DND-41 (cell line): ENCODE measurements at regions not wholly inside any gene's neighbourhood (a gene's known extent, or its start where the extent isn't known, plus 50 kb on each side); places are given as distances from the start of the nearest gene placed in this dataset.

Experiments used
- ATAC-seq: fragments of 200-7000 bp; cut with Tn5 transposase; 3 replicates; pipeline ENCODE4 v1.9.1; 2021; ENCODE audit warnings: low read depth; ENCODE audit not compliant: insufficient read depth
- DNase-seq: peaks from one replicate; pipeline ENCODE4 v3.0.0-alpha.2; 2020
- H2AFZ ChIP-seq: 2 replicates; pipeline ENCODE4 v1.6.0; 2012; ENCODE audit warnings: low read depth, low read length
- H3K27ac ChIP-seq: 2 replicates; pipeline ENCODE4 v1.5.1; 2012; ENCODE audit warnings: low read length, inconsistent platforms
- H3K27me3 ChIP-seq: fragments of 200-600 bp; sonication (generic); 2 replicates; pipeline ENCODE4 v1.6.0; 2012; ENCODE audit warnings: low read length, mild to moderate bottlenecking, inconsistent platforms; ENCODE audit not compliant: insufficient read depth, poor library complexity
- H3K36me3 ChIP-seq: 2 replicates; pipeline ENCODE4 v1.5.1; 2012; ENCODE audit warnings: low read length, inconsistent platforms; ENCODE audit not compliant: insufficient read depth
- H3K4me1 ChIP-seq: 2 replicates; pipeline ENCODE4 v1.5.1; 2012; ENCODE audit warnings: mild to moderate bottlenecking, low read length; ENCODE audit not compliant: insufficient read depth
- H3K4me2 ChIP-seq: 2 replicates; pipeline ENCODE4 v1.6.0; 2012; ENCODE audit warnings: mild to moderate bottlenecking, moderate library complexity, low read length, inconsistent platforms; ENCODE audit not compliant: insufficient read depth
- H3K4me3 ChIP-seq, 2 experiments: fragments of 200-600 bp in 1 of 2; shearing (Covaris generic) in 1 of 2; 2 replicates each; pipeline ENCODE4 v1.5.1; 2012 to 2016; ENCODE audit warnings: inconsistent platforms in 2 of 2, low read length in 2 of 2, mild to moderate bottlenecking in 2 of 2, low read depth in 1 of 2, moderate library complexity in 1 of 2
- H3K79me2 ChIP-seq: 2 replicates; pipeline ENCODE4 v1.6.0; 2012; ENCODE audit warnings: low read length, inconsistent platforms; ENCODE audit not compliant: insufficient read depth
- H3K9ac ChIP-seq: 2 replicates; pipeline ENCODE4 v1.6.0; 2012; ENCODE audit warnings: low read depth, mild to moderate bottlenecking, inconsistent platforms, low read length, moderate library complexity
- H3K9me3 ChIP-seq: 2 replicates; pipeline ENCODE4 v1.5.1; 2012; ENCODE audit warnings: low read length, moderate library complexity, mild to moderate bottlenecking, inconsistent platforms; ENCODE audit not compliant: insufficient read depth, severe bottlenecking
- H4K20me1 ChIP-seq: 2 replicates; pipeline ENCODE4 v1.6.0; 2012; ENCODE audit warnings: low read length; ENCODE audit not compliant: insufficient read depth
- EZH2 ChIP-seq: IDR thresholded peaks from 3 replicates; pipeline ENCODE4 v1.6.1; 2012; ENCODE audit warnings: borderline replicate concordance, low read depth, mild to moderate bottlenecking, moderate library complexity, low read length, inconsistent platforms; ENCODE audit not compliant: severe bottlenecking
- TF ChIP-seq, protein P1 (sequence below): IDR thresholded peaks from 2 replicates; pipeline ENCODE4 v1.5.1; 2012; ENCODE audit warnings: borderline replicate concordance, low read length, moderate library complexity, mild to moderate bottlenecking; ENCODE audit not compliant: poor library complexity, severe bottlenecking; ENCODE audit errors: extremely low read depth

DNA sequence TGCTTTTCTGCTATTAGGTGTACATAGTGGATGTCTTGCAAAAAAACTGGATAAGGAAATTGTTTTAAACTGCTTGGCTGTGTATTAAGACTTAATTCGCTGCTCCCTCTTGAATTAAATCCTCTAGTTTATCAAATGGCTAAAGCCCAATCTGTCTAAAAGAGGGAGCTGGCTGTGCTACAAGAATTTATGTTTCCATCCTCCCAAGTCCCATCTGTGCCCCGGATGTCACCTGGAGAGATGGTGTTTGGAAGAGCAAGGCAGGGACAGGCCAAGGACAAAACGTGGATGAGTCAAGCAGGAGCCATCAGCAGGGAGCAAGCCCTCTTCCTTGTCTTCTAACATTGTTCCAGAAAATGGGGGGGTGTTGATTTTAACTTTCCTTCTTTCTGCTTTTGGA lies 171.3 kb upstream of the LCORL start:
- Histone ChIP-seq H3K36me3 (no peaks in the 10 kb centered on the region), H3K79me2 (no peaks in the 10 kb centered on the region), H3K9ac (no peak overlapping the region), H3K27me3 (peaks cover 7% of the 10 kb centered on the region), H3K4me2 (no peak overlapping the region), H2AFZ (no peak overlapping the region), H3K9me3 (no peaks in the 10 kb centered on the region), H3K4me3 (no peak overlapping the region), H3K27ac (no peak overlapping the region), H3K4me1 (no peaks in the 10 kb centered on the region), H4K20me1 (no peaks in the 10 kb centered on the region)
- ATAC-seq: no peak
- TF ChIP-seq EZH2: no peak
- TF ChIP-seq, protein P1, sequence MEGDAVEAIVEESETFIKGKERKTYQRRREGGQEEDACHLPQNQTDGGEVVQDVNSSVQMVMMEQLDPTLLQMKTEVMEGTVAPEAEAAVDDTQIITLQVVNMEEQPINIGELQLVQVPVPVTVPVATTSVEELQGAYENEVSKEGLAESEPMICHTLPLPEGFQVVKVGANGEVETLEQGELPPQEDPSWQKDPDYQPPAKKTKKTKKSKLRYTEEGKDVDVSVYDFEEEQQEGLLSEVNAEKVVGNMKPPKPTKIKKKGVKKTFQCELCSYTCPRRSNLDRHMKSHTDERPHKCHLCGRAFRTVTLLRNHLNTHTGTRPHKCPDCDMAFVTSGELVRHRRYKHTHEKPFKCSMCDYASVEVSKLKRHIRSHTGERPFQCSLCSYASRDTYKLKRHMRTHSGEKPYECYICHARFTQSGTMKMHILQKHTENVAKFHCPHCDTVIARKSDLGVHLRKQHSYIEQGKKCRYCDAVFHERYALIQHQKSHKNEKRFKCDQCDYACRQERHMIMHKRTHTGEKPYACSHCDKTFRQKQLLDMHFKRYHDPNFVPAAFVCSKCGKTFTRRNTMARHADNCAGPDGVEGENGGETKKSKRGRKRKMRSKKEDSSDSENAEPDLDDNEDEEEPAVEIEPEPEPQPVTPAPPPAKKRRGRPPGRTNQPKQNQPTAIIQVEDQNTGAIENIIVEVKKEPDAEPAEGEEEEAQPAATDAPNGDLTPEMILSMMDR: no peak
- DNase-seq: no peak

DNA sequence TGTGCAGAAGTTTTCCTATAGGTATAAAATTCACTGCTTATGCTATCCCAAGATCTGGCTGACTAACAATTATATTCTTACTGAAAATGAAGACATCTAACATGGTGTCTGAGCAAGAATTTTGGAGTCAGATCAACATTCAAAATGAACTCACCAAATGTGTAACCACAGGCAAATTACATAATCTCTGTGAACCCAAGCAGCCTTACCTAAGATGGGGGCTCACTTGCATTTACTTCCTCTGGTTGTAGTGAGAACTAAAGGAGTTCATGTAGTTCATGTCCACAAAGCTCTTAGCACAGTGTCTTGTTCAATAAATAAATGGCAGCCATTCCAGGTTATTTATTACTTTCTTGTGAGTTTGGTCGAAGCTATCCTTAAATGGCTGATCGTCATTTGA lies 163.9 kb upstream of the LCORL start:
- H3K9me3 ChIP-seq: no peaks in the 10 kb centered on the region
- TF ChIP-seq, protein P1: no peak
- TF ChIP-seq EZH2: no peak
- no peaks in the 10 kb centered on the region for H3K4me1 ChIP-seq
- no peaks in the 10 kb centered on the region for H3K36me3 ChIP-seq
- no peak overlapping the region for H2AFZ ChIP-seq
- no peak overlapping the region for H3K9ac ChIP-seq
- H3K27me3 ChIP-seq: no peaks in the 10 kb centered on the region
- ATAC-seq (no peak), DNase-seq (no peak)
- H3K4me3 ChIP-seq: no peak overlapping the region
- no peak overlapping the region for H3K4me2 ChIP-seq
- no peaks in the 10 kb centered on the region for H4K20me1 ChIP-seq
- H3K79me2 ChIP-seq: no peaks in the 10 kb centered on the region
- no peak overlapping the region for H3K27ac ChIP-seq

DNA sequence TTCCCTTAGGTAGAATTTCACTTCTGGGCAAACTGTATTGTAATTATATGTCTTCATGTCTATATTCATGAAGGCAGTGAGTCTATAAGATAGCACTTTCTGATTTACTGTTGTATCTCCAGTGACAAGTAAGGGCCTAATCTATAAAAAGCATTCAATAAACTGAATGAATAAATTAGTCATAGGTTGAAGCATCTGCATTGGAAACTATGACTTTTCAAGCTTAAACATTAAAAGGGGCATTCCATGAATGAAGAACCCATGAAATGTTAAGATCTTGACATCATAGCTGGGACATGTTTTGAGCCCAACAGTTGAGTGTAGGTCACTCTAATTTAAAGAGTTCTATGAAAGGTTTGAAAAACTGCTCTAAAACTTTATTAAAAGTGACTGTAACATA lies 159.3 kb upstream of the LCORL start:
- no peaks in the 10 kb centered on the region for H3K36me3 ChIP-seq
- H3K9ac ChIP-seq: no peak overlapping the region
- no peak overlapping the region for H3K4me2 ChIP-seq
- TF ChIP-seq, protein P1: no peak
- no peak for TF ChIP-seq EZH2
- no peaks in the 10 kb centered on the region for H3K27me3 ChIP-seq
- no peaks in the 10 kb centered on the region for H3K79me2 ChIP-seq
- H4K20me1 ChIP-seq: no peaks in the 10 kb centered on the region
- no peaks in the 10 kb centered on the region for H3K9me3 ChIP-seq
- no peak overlapping the region for H3K4me3 ChIP-seq
- DNase-seq (no peak), ATAC-seq (no peak)
- H3K4me1 ChIP-seq: no peaks in the 10 kb centered on the region
- no peak overlapping the region for H2AFZ ChIP-seq
- no peak overlapping the region for H3K27ac ChIP-seq

DNA sequence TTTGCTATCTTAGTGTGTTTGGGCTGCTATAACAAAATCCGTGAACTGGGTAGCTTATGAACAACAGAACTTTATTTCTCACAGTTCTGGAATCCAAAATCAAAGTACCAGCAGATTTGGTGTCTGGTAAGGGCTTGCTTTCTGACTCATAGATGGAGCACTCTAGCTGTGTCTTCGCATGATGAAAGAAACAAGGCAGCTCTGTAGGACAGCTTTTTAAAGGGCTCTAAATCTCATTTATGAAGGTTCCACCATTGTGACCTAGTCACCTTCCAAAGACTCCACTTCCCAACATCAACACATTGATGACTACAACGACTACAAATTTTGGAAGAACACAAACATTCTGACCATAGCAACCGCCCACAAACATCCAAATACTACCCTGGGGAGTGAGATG lies 158.6 kb upstream of the LCORL start:
- Histone ChIP-seq H3K4me2 (no peak overlapping the region), H3K79me2 (no peaks in the 10 kb centered on the region), H4K20me1 (no peaks in the 10 kb centered on the region), H3K9ac (no peak overlapping the region), H3K36me3 (no peaks in the 10 kb centered on the region), H3K27ac (no peak overlapping the region), H3K4me1 (no peaks in the 10 kb centered on the region), H2AFZ (no peak overlapping the region), H3K9me3 (no peaks in the 10 kb centered on the region), H3K27me3 (no peaks in the 10 kb centered on the region), H3K4me3 (no peak overlapping the region)
- no peak for TF ChIP-seq EZH2
- TF ChIP-seq, protein P1: no peak
- no peak for ATAC-seq
- DNase-seq: no peak
